ENCODE measurements at regions not wholly inside any gene's neighbourhood (a gene's known extent, or its start where the extent isn't known, plus 50 kb on each side); places are given as distances from the start of the nearest gene placed in this dataset.

GRCh38 chr5:10856071-10856470 is 95.0 kb upstream of the DAP start:
- Mint-ChIP-seq H3K4me1 (peaks cover 11 to 23% of the 10 kb centered on the region in 2 donors), H3K27me3 (ENCODE audit: low read depth in 2 of 2) (peaks cover 8 to 39% of the 10 kb centered on the region in 2 donors), H3K4me3 (no peak overlapping the region), H3K9me3 (no peaks in the 10 kb centered on the region), H3K27ac (no peak overlapping the region), H3K36me3 (no peaks in the 10 kb centered on the region)
- H3K9me3 ChIP-seq (ENCODE audit: control insufficient read depth, insufficient read depth, low read length): no peaks in the 10 kb centered on the region
- peaks cover 7% of the 10 kb centered on the region for H3K4me1 ChIP-seq (ENCODE audit: control insufficient read depth, insufficient read depth, low read length)
- TF ChIP-seq CTCF (IDR thresholded peaks at IDR 0.05): no peak
- no peaks in the 10 kb centered on the region for H3K27me3 ChIP-seq (ENCODE audit: control insufficient read depth, insufficient read depth, low read length)
- H3K4me3 ChIP-seq (ENCODE audit: low read length): no peak overlapping the region
- ATAC-seq (no peak), DNase-seq (no peak)
- H3K36me3 ChIP-seq (ENCODE audit: control insufficient read depth, insufficient read depth, low read length): no peaks in the 10 kb centered on the region
- intact Hi-C loops (cut with micrococcal nuclease): no loop called here
- WGBS (ENCODE audit: insufficient coverage): 89% methylated on average over 5 of the region's 5 CpGs
- no peak overlapping the region for H3K27ac ChIP-seq (ENCODE audit: low read length)

DNA sequence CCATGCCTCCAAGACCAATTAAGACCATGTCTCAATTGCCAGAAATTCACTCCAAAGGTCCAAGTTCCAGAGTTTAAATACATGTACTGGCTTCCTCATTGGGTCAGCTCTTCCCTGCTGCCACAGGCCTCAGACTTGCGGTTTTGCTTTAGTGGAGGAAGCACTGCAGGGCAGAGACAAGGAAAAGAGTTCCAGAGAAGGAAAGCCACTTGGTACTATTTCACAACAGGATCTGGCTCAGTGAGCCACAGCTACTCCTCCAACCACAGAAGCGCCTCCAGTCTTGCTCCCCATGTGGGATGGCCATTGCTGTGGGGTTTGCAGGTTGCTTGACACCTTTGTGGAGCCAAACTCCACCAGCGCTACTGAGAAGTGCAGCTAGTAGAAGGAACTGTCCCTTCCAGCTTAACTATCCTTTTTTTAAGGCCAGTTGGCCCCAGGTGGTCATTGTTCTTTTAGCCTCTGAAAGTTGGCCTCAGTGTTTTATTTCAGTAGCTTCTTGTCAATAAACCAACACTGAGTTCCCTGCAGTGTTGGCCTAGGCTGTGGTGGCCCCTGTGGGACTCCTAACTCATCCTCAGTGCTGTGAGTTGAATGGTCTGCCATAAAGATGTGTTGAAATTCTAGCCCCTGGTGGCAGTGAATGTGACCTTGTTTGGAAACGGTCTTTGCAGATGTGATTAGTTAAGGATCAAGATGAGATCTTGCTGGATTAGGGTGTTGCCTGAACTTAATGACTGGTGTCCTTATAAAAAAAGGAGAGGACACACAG is 93.7 kb upstream of the DAP start:
- no peak overlapping the region for H3K27ac ChIP-seq (ENCODE audit: low read length)
- intact Hi-C loops (cut with micrococcal nuclease): no loop called here
- no peaks in the 10 kb centered on the region for H3K9me3 Mint-ChIP-seq
- H3K4me3 ChIP-seq (ENCODE audit: low read length): no peak overlapping the region
- no peak for DNase-seq
- WGBS (ENCODE audit: insufficient coverage): 45% methylated on average over 4 of the region's 4 CpGs
- H3K27ac Mint-ChIP-seq: no peak overlapping the region
- H3K27me3 ChIP-seq (ENCODE audit: control insufficient read depth, insufficient read depth, low read length): no peaks in the 10 kb centered on the region
- peaks cover 7% of the 10 kb centered on the region for H3K4me1 ChIP-seq (ENCODE audit: control insufficient read depth, insufficient read depth, low read length)
- ATAC-seq: no peak
- H3K36me3 Mint-ChIP-seq: no peaks in the 10 kb centered on the region
- no peaks in the 10 kb centered on the region for H3K36me3 ChIP-seq (ENCODE audit: control insufficient read depth, insufficient read depth, low read length)
- TF ChIP-seq CTCF (IDR thresholded peaks at IDR 0.05): no peak
- peaks cover 8 to 45% of the 10 kb centered on the region in 2 donors for H3K27me3 Mint-ChIP-seq (ENCODE audit: low read depth in 2 of 2)
- H3K9me3 ChIP-seq (ENCODE audit: control insufficient read depth, insufficient read depth, low read length): no peaks in the 10 kb centered on the region
- H3K4me3 Mint-ChIP-seq: no peak overlapping the region
- peaks cover 11 to 23% of the 10 kb centered on the region in 2 donors for H3K4me1 Mint-ChIP-seq

GRCh38 chr5:10853154-10853553 is 92.1 kb upstream of the DAP start:
- intact Hi-C loops (cut with micrococcal nuclease): no loop called here
- ATAC-seq: no peak
- H3K27me3 Mint-ChIP-seq (ENCODE audit: low read depth in 2 of 2): peaks cover 8 to 37% of the 10 kb centered on the region in 2 donors

More at GRCh38 chr5:10853154-10853553, 92.1 kb upstream of the DAP start:
- no peaks in the 10 kb centered on the region for H3K27me3 ChIP-seq (ENCODE audit: control insufficient read depth, insufficient read depth, low read length)
- H3K4me3 ChIP-seq (ENCODE audit: low read length): no peak overlapping the region
- 87% methylated on average over 2 of the region's 3 CpGs for WGBS (ENCODE audit: insufficient coverage)
- Mint-ChIP-seq H3K4me3 (no peak overlapping the region), H3K9me3 (no peaks in the 10 kb centered on the region), H3K4me1 (peaks cover 11 to 22% of the 10 kb centered on the region in 2 donors), H3K27ac (no peak overlapping the region), H3K36me3 (no peaks in the 10 kb centered on the region)
- H3K36me3 ChIP-seq (ENCODE audit: control insufficient read depth, insufficient read depth, low read length): no peaks in the 10 kb centered on the region
- TF ChIP-seq CTCF (IDR thresholded peaks at IDR 0.05): no peak
- H3K9me3 ChIP-seq (ENCODE audit: control insufficient read depth, insufficient read depth, low read length): no peaks in the 10 kb centered on the region
- peaks cover 7% of the 10 kb centered on the region for H3K4me1 ChIP-seq (ENCODE audit: control insufficient read depth, insufficient read depth, low read length)
- no peak for DNase-seq
- H3K27ac ChIP-seq (ENCODE audit: low read length): no peak overlapping the region
